Left ventricle myocardium inferior (tissue), 1 donor: ENCODE measurements at regions not wholly inside any gene's neighbourhood (a gene's known extent, or its start where the extent isn't known, plus 50 kb on each side); places are given as distances from the start of the nearest gene placed in this dataset.

ENCODE experiments used
- DNase-seq: peaks from one replicate; pipeline ENCODE4 v3.0.0-alpha.2; 2020
- H3K27ac ChIP-seq: fragments of 200-600 bp; replicated peaks from 2 replicates; pipeline ENCODE4 v1.8.0; 2021
- H3K27me3 ChIP-seq: fragments of 200-600 bp; 2 replicates; pipeline ENCODE4 v1.8.0; 2021; ENCODE audit warnings: low read depth
- H3K36me3 ChIP-seq: fragments of 200-600 bp; 2 replicates; pipeline ENCODE4 v1.8.0; 2021
- H3K4me1 ChIP-seq: fragments of 200-600 bp; 2 replicates; pipeline ENCODE4 v1.8.0; 2021
- H3K4me3 ChIP-seq: fragments of 200-600 bp; 2 replicates; pipeline ENCODE4 v1.8.0; 2021; ENCODE audit warnings: mild to moderate bottlenecking, moderate library complexity
- H3K9me3 ChIP-seq: fragments of 200-600 bp; replicated peaks from 2 replicates; pipeline ENCODE4 v1.8.0; 2021
- intact Hi-C: fragments of 100-400 bp; cut with micrococcal nuclease; formaldehyde crosslinking; loops from one replicate; pipeline ENCODE4 v1.11.0; 2022
- TF ChIP-seq, protein P1 (sequence below): fragments of 200-600 bp; IDR thresholded peaks from 2 replicates; pipeline ENCODE4 v1.8.0; 2021; ENCODE audit warnings: antibody characterized with exemption, mild to moderate bottlenecking, borderline replicate concordance
- donor health status: DM: no; HTN: yes; CAD: no; lungs with severe emphysema.

GRCh38 chrX:51281758-51282318 lies 50.8 kb upstream of the NUDT10 start:
- no peaks in the 10 kb centered on the region for H3K9me3 ChIP-seq
- H3K4me1 ChIP-seq, result no peaks in the 10 kb centered on the region
- TF ChIP-seq, protein P1, sequence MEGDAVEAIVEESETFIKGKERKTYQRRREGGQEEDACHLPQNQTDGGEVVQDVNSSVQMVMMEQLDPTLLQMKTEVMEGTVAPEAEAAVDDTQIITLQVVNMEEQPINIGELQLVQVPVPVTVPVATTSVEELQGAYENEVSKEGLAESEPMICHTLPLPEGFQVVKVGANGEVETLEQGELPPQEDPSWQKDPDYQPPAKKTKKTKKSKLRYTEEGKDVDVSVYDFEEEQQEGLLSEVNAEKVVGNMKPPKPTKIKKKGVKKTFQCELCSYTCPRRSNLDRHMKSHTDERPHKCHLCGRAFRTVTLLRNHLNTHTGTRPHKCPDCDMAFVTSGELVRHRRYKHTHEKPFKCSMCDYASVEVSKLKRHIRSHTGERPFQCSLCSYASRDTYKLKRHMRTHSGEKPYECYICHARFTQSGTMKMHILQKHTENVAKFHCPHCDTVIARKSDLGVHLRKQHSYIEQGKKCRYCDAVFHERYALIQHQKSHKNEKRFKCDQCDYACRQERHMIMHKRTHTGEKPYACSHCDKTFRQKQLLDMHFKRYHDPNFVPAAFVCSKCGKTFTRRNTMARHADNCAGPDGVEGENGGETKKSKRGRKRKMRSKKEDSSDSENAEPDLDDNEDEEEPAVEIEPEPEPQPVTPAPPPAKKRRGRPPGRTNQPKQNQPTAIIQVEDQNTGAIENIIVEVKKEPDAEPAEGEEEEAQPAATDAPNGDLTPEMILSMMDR, result no peak
- no peaks in the 10 kb centered on the region for H3K36me3 ChIP-seq
- no peak overlapping the region for H3K4me3 ChIP-seq
- DNase-seq, result no peak
- no peak overlapping the region for H3K27ac ChIP-seq
- no peaks in the 10 kb centered on the region for H3K27me3 ChIP-seq
- intact Hi-C loops, result no loop called here
